GM21367 (cell line): ENCODE measurements at regions not wholly inside any gene's neighbourhood (a gene's known extent, or its start where the extent isn't known, plus 50 kb on each side); places are given as distances from the start of the nearest gene placed in this dataset.
"Not testable (repeated sequence)": the region's sequence is repeated elsewhere in the genome, so short reads cannot be mapped to it uniquely, and the experiment has no call there.

Experiments
- ATAC-seq: cut with Tn5 transposase; IDR thresholded peaks from one replicate; pipeline ENCODE4 v1.9.1; 2021; ENCODE audit not compliant: unreplicated experiment

DNA sequence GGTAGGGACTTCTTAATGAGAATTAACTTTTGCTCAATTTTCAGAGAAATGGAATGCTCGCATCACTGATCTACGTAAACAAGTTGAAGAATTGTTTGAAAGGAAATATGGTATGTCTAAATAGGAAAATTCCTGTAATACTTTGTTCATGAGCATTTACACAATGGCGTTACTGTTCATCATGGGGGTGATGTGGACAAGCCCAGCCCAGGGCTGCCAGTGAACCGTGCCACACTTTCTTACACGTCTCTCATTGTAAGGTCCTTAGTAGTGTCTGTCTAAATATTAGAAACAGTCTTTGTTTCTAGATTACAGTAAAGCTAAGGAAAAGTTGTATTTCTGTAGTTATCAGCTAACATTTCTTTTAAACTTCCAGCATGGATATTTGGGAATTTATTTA, 91.0 kb upstream of the SPDYE9 start:
- ATAC-seq = not testable (repeated sequence)

DNA sequence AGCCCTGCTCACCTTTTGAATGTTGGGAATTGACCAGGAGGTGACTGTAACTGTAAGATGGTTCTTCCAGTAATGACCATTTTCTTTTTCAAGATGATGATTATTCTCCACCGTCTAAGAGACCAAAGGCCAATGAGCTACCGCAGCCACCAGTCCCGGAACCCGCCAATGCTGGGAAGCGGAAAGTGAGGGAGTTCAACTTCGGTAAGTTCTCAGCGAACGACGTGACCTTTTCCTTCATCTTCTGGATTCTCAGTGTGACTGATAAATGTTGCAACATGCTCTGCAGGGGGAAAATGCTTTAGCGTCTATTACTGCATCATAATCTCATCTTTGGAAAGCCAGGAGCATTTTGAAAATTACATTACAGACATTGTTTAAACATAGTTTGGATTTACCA, 89.5 kb upstream of the SPDYE9 start:
- ATAC-seq = not testable (repeated sequence)

DNA sequence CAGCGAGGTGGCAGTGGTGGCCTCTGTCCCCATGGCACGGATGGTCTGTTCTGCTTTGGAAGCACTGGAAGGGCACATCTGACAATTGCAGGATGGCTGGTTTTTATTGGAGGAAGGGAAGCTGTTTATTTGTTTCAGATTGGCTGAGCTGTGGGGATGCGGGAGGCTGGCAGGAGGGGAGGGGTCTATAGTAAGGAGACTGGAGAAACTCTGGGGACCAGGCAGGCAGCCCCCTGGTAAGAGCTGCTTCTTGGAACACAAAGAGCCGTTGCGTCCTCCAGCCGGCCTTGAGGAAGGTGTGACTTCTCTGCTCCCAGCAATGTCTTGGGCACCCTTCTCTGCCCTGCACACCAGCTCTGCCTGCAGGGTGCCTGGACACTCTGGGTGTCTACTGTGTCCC, 85.1 kb upstream of the SPDYE9 start:
- ATAC-seq = not testable (repeated sequence)

- not testable (repeated sequence) for ATAC-seq
Observed at GRCh38 chr7:73170415-73170814, 84.6 kb upstream of the SPDYE9 start.

- ATAC-seq = not testable (repeated sequence)
Observed at GRCh38 chr7:73166152-73166551, 80.3 kb upstream of the SPDYE9 start.

DNA sequence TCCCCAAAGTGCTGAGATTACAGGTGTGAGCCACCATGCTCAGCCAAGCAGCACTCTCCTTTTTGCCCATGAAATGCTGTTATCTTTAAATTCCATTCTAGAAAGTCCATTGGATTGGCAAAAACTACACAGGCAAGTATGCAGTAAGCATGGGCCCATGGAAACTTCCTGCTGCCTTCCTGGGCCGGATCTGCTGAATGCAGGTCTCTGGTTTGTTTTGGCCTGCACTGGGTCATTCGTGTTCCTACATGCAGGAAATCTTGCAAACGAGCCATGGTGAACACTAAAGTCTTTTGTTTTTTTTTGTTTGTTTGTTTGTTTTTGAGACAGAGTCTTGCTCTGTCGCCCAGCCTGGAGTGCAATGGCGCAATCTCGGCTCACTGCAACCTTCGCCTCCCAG, 76.8 kb upstream of the SPDYE9 start:
- ATAC-seq = not testable (repeated sequence)

GRCh38 chr7:73161727-73162126, 75.9 kb upstream of the SPDYE9 start:
- ATAC-seq = not testable (repeated sequence)

DNA sequence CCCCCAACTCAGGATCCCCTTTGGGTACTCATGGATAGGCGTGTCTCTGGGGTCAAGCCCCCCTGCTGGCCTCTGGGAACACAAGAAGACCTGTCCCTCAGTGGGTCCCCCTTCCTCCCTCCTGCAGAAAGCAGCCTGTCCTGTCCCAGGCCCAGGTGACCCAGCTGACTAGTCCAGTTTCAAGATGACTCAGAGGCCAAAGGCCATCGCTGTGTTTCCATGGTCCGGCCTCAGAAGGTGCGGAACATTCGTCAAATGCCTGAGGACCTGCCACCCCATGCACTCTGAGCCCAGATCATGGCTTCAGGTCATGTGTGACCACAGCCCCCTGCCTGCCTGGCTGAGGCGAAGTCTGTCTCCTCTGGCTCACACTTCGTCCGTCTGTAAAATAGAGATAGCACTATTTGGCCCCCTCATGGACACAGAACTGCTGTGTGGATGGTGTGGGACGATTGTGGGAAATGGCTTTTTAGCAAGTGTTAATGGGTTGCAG, 71.4 kb upstream of the SPDYE9 start:
- ATAC-seq = not testable (repeated sequence)

DNA sequence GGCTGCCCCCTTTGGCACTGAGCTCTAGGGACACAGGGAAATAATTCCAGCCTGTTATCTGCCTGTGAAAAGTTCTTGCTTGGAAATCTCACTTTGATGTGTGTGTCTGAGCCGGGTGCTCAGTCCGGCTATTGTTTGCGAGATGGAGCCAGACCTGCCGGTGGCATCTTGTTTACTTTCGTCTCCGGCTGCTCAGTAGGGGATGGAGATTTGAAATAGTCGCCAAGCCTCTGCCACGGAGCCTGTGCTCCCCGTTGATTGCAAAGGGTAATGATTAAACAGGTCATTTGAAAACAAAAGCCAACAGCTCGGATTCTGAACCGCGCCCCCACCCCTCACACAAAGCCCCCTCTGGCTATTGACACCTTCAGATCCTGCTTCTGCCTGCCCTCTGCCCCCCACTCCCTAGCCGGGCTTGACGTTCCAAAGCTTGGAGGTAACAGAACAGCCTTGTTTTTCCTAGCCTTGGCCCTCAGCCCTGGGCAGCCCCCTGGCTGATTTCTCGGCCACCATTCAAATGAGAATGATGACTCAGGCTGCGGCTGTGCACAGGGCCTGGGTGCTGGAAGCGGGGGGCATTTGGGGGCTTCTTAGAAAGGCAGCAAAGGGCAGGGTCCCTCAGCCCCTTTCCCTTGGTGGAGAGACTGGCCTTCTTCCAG, 70.8 kb upstream of the SPDYE9 start:
- not testable (repeated sequence) for ATAC-seq

- ATAC-seq = peak; percentile 83
Observed at GRCh38 chr7:73154586-73155038, 68.8 kb upstream of the SPDYE9 start.

- ATAC-seq = not testable (repeated sequence)
Observed at GRCh38 chr7:73153921-73154585, 68.2 kb upstream of the SPDYE9 start.

DNA sequence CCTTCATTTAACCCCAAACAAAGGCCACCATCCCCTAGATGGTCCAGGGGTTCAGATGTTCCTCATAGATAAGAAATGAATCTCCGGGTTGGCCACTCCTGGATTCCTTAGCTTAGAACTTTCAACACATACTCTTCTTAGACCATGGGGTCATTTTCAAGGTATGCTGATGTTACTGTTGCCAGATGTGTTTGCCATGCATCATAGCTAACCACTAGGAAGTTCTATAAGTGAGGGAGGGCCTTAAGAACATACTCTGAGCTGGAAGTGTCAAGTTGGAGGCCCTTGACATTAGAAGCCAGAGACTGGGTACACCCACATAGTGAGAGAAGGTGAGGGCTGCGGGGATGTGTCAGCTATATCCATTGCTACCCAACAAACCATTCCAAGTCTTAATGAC, 62.7 kb upstream of the SPDYE9 start:
- not testable (repeated sequence) for ATAC-seq

GRCh38 chr7:73147681-73148080, 61.8 kb upstream of the SPDYE9 start:
- ATAC-seq = not testable (repeated sequence)

DNA sequence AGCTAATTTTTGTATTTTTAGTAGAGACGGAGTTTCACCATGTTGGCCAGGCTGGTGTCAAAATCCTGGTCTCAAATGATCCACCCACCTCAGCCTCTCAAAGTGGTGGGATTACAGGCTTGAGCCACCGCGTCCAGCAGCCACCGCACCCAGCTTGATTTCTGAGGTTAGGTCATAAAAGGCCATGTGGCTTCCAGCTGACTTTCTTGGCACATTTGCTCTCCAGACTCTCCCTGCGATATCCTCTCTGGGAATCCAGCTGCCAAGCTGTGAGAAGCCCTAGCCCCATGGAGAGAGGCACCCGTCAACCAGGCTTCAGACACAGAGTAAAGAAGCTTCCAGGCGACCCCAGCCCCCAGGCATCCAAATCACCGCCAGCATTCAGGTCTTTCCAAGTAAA, 58.2 kb upstream of the SPDYE9 start:
- not testable (repeated sequence) for ATAC-seq

- not testable (repeated sequence) for ATAC-seq
Observed at GRCh38 chr7:73137922-73138321, 52.1 kb upstream of the SPDYE9 start.
